Fibroblast of mammary gland (primary cell): ENCODE measurements at regions not wholly inside any gene's neighbourhood (a gene's known extent, or its start where the extent isn't known, plus 50 kb on each side); places are given as distances from the start of the nearest gene placed in this dataset.

Experiments used
- DNase-seq: peaks from one replicate; pipeline ENCODE4 v3.0.0-alpha.2; 2010; ENCODE audit warnings: low read depth
- H3K4me3 ChIP-seq: 2 replicates; pipeline ENCODE4 v1.5.1; 2011; ENCODE audit warnings: low read depth, mild to moderate bottlenecking, low read length, moderate library complexity; ENCODE audit not compliant: control insufficient read depth
- CTCF ChIP-seq: conservative IDR thresholded peaks from 2 replicates; pipeline ENCODE4 v1.5.1; 2011; ENCODE audit warnings: low read depth, low read length, inconsistent platforms; ENCODE audit not compliant: control insufficient read depth, insufficient read depth

- no peak for DNase-seq
- no peak for TF ChIP-seq CTCF
- H3K4me3 ChIP-seq = no peak overlapping the region
Observed at GRCh38 chr6:139649128-139649527, 274.7 kb upstream of the CITED2 start.

- TF ChIP-seq CTCF = no peak
- no peak for DNase-seq
- no peak overlapping the region for H3K4me3 ChIP-seq
Observed at GRCh38 chr6:139648430-139649000, 274.1 kb upstream of the CITED2 start.

GRCh38 chr6:139647841-139648240 lies 273.4 kb upstream of the CITED2 start:
- DNase-seq = no peak
- no peak overlapping the region for H3K4me3 ChIP-seq
- no peak for TF ChIP-seq CTCF

- H3K4me3 ChIP-seq = no peak overlapping the region
- no peak for DNase-seq
- TF ChIP-seq CTCF = no peak
Observed at GRCh38 chr6:139647016-139647415, 272.6 kb upstream of the CITED2 start.

GRCh38 chr6:139644821-139645220 lies 270.4 kb upstream of the CITED2 start:
- peak; percentile 29 for DNase-seq
- H3K4me3 ChIP-seq = no peak overlapping the region
- no peak for TF ChIP-seq CTCF

- no peak for TF ChIP-seq CTCF
- no peak overlapping the region for H3K4me3 ChIP-seq
- DNase-seq = no peak
Observed at GRCh38 chr6:139643986-139644385, 269.5 kb upstream of the CITED2 start.

GRCh38 chr6:139642346-139642745 lies 267.9 kb upstream of the CITED2 start:
- DNase-seq = no peak
- H3K4me3 ChIP-seq = no peak overlapping the region
- no peak for TF ChIP-seq CTCF
